NCI-H510A (cell line): ENCODE measurements at regions not wholly inside any gene's neighbourhood (a gene's known extent, or its start where the extent isn't known, plus 50 kb on each side); places are given as distances from the start of the nearest gene placed in this dataset.
"Not testable (repeated sequence)": the region's sequence is repeated elsewhere in the genome, so short reads cannot be mapped to it uniquely, and the experiment has no call there.

Experiments used
- DNase-seq: peaks from one replicate; lab custom pipeline; 2025; lab: John Stamatoyannopoulos, UW

- DNase-seq: no peak
These were observed 81.2 kb upstream of the TBL1X start for GRCh38 chrX:9383655-9384054.

GRCh38 chrX:9388450-9388849, 76.4 kb upstream of the TBL1X start:
- DNase-seq: no peak

GRCh38 chrX:9390121-9390520, 74.7 kb upstream of the TBL1X start:
- DNase-seq: no peak

- DNase-seq: no peak
These were observed 74.0 kb upstream of the TBL1X start for GRCh38 chrX:9390693-9391368.

- DNase-seq: no peak
These were observed 72.4 kb upstream of the TBL1X start for GRCh38 chrX:9392445-9392844.

GRCh38 chrX:9393571-9393970, 71.3 kb upstream of the TBL1X start:
- DNase-seq: no peak

GRCh38 chrX:9394212-9394611, 70.6 kb upstream of the TBL1X start:
- no peak for DNase-seq

GRCh38 chrX:9396930-9397329, 67.9 kb upstream of the TBL1X start:
- DNase-seq: no peak

GRCh38 chrX:9401051-9401450, 63.8 kb upstream of the TBL1X start:
- no peak for DNase-seq

GRCh38 chrX:9403374-9403773, 61.5 kb upstream of the TBL1X start:
- DNase-seq: no peak

GRCh38 chrX:9405635-9406034, 59.2 kb upstream of the TBL1X start:
- not testable (repeated sequence) for DNase-seq

- not testable (repeated sequence) for DNase-seq
These were observed 54.0 kb upstream of the TBL1X start for GRCh38 chrX:9410889-9411288.

- not testable (repeated sequence) for DNase-seq
These were observed 53.2 kb upstream of the TBL1X start for GRCh38 chrX:9411682-9412081.

- no peak for DNase-seq
These were observed 50.4 kb upstream of the TBL1X start for GRCh38 chrX:9414416-9414815.
